ENCODE measurements at regions not wholly inside any gene's neighbourhood (a gene's known extent, or its start where the extent isn't known, plus 50 kb on each side); places are given as distances from the start of the nearest gene placed in this dataset.

DNA sequence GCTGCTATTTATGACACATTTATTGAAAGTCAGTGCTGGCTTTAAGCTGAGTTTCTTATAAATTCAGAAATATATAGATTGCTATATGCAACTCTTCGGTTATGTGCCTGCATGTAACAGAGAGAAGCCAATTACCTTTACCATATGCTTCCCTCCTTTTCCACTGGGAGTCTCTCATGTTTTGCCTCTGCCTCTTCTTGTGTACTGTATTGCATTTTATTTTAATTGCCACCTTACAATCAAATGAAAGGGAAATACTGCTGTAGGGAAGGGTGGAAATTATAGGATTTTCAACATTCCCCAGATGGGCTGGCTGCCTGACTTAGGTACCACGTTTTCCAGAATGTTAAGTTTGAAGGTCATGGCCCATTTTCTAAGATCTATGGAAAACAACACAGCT, 655.4 kb upstream of the SLIT2 start:
- TF ChIP-seq, protein P1, sequence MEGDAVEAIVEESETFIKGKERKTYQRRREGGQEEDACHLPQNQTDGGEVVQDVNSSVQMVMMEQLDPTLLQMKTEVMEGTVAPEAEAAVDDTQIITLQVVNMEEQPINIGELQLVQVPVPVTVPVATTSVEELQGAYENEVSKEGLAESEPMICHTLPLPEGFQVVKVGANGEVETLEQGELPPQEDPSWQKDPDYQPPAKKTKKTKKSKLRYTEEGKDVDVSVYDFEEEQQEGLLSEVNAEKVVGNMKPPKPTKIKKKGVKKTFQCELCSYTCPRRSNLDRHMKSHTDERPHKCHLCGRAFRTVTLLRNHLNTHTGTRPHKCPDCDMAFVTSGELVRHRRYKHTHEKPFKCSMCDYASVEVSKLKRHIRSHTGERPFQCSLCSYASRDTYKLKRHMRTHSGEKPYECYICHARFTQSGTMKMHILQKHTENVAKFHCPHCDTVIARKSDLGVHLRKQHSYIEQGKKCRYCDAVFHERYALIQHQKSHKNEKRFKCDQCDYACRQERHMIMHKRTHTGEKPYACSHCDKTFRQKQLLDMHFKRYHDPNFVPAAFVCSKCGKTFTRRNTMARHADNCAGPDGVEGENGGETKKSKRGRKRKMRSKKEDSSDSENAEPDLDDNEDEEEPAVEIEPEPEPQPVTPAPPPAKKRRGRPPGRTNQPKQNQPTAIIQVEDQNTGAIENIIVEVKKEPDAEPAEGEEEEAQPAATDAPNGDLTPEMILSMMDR (IDR thresholded peaks at IDR 0.05), result no peak
- TF ChIP-seq POLR2A (IDR thresholded peaks at IDR 0.05), result no peak

Data from esophagus squamous epithelium (tissue), 4 donors.